MM.1S (cell line): ENCODE measurements at regions not wholly inside any gene's neighbourhood (a gene's known extent, or its start where the extent isn't known, plus 50 kb on each side); places are given as distances from the start of the nearest gene placed in this dataset.

ENCODE experiments used
- DNase-seq: peaks from one replicate; pipeline ENCODE4 v3.0.0-alpha.2; 2015
- H2AFZ ChIP-seq: fragments of 300-600 bp; sonication (generic); 2 replicates; pipeline ENCODE4 v1.6.0; 2016; ENCODE audit warnings: antibody characterized with exemption, low read length
- H3F3A ChIP-seq: fragments of 300-600 bp; sonication (generic); 2 replicates; pipeline ENCODE4 v1.6.1; 2016; ENCODE audit warnings: mild to moderate bottlenecking, antibody characterized with exemption, low read length, moderate library complexity, mixed read lengths; ENCODE audit not compliant: insufficient read depth
- H3K27ac ChIP-seq: fragments of 300-600 bp; sonication (generic); 2 replicates; pipeline ENCODE4 v1.5.1; 2016; ENCODE audit warnings: mild to moderate bottlenecking, low read length
- H3K27me3 ChIP-seq: fragments of 300-600 bp; sonication (generic); replicated peaks from 2 replicates; pipeline ENCODE4 v1.6.0; 2016; ENCODE audit warnings: low read length; ENCODE audit not compliant: insufficient read depth
- H3K36me3 ChIP-seq: fragments of 300-600 bp; sonication (generic); replicated peaks from 2 replicates; pipeline ENCODE4 v1.6.1; 2016; ENCODE audit warnings: mild to moderate bottlenecking, low read length, mixed read lengths; ENCODE audit not compliant: insufficient read depth
- H3K4me1 ChIP-seq: fragments of 300-600 bp; sonication (generic); 2 replicates; pipeline ENCODE4 v1.6.1; 2016; ENCODE audit warnings: low read length, mixed read lengths
- H3K4me2 ChIP-seq: fragments of 300-600 bp; sonication (generic); 2 replicates; pipeline ENCODE4 v1.6.0; 2016; ENCODE audit warnings: low read depth, low read length
- H3K4me3 ChIP-seq: fragments of 300-600 bp; sonication (generic); 2 replicates; pipeline ENCODE4 v1.5.1; 2016; ENCODE audit warnings: low read length, mixed read lengths
- H3K79me2 ChIP-seq: fragments of 300-600 bp; sonication (generic); 2 replicates; pipeline ENCODE4 v1.6.1; 2016; ENCODE audit warnings: mixed run types, low read length, mixed read lengths
- H3K9ac ChIP-seq: fragments of 300-600 bp; sonication (generic); 2 replicates; pipeline ENCODE4 v1.6.1; 2016; ENCODE audit warnings: low read length, mixed read lengths
- H3K9me2 ChIP-seq: fragments of 300-600 bp; sonication (generic); replicated peaks from 2 replicates; pipeline ENCODE4 v1.6.1; 2016; ENCODE audit warnings: mild to moderate bottlenecking, low read length, mixed read lengths; ENCODE audit not compliant: insufficient read depth
- H3K9me3 ChIP-seq: fragments of 300-600 bp; sonication (generic); replicated peaks from 2 replicates; pipeline ENCODE4 v1.6.1; 2016; ENCODE audit warnings: mild to moderate bottlenecking, low read length, mixed read lengths; ENCODE audit not compliant: insufficient read depth
- H4K20me1 ChIP-seq: fragments of 300-600 bp; sonication (generic); 2 replicates; pipeline ENCODE4 v1.6.1; 2016; ENCODE audit warnings: mild to moderate bottlenecking, low read length, moderate library complexity, mixed read lengths; ENCODE audit not compliant: insufficient read depth
- EZH2 ChIP-seq: fragments of 300-600 bp; sonication (generic); optimal IDR thresholded peaks from 2 replicates; pipeline ENCODE3; 2017; ENCODE audit warnings: low read depth, mild to moderate bottlenecking, antibody characterized with exemption, low read length, mixed read lengths
- EZH2phosphoT487 ChIP-seq: fragments of 300-600 bp; sonication (generic); IDR thresholded peaks from 2 replicates; pipeline ENCODE4 v1.6.1; 2018; ENCODE audit warnings: antibody characterized with exemption, low read length
- TF ChIP-seq, protein P1 (sequence below): fragments of 300-600 bp; sonication (generic); IDR thresholded peaks from 2 replicates; pipeline ENCODE4 v1.5.1; 2016; ENCODE audit warnings: antibody characterized with exemption, low read length, mixed read lengths

DNA sequence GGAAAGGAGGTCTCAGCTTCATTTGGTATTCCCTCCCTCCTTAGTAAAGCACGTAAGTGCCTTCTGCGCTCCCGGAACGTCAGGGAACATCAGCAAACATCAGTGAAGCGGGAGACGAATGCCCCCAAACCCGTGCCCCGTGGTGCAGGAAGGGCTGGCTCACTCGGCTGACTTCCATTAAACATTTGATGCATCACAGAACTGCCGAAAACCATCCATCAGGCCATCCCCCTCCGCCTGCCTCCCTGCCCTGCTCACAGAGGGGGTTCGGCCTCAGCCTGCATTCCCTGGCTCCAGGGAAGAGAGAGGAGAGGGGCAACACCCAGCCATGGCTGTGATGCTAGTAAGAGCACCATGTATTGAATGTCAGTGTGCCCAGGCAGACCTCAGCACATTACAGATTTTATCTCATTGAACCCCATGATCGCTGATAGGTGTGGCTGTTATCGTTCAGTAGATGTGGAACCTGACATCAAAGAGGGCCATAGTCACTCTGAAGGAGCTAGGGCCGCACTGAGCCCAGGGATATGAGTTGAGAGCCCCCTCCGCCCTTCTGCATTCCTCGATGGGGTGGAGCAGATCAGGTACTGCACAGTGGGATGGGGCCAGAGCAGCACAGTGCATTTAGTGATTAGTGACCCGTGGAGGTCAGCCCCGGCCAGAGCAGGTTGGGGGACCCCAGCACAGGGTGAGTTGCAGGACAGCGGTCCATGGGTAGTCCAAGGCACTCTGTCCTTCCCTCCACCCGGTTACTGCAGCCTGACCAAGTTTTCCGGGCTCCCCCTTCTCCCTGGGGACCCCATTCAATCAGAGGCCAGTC, 146.4 kb downstream of the RPS24 start:
- H3K36me3 ChIP-seq: no peaks in the 10 kb centered on the region
- no peak for DNase-seq
- H3K27ac ChIP-seq: no peak overlapping the region
- no peaks in the 10 kb centered on the region for H3K79me2 ChIP-seq
- H3K4me1 ChIP-seq: no peaks in the 10 kb centered on the region
- H3K9me2 ChIP-seq: no peaks in the 10 kb centered on the region
- H4K20me1 ChIP-seq: no peaks in the 10 kb centered on the region
- H2AFZ ChIP-seq: no peak overlapping the region
- TF ChIP-seq, protein P1, sequence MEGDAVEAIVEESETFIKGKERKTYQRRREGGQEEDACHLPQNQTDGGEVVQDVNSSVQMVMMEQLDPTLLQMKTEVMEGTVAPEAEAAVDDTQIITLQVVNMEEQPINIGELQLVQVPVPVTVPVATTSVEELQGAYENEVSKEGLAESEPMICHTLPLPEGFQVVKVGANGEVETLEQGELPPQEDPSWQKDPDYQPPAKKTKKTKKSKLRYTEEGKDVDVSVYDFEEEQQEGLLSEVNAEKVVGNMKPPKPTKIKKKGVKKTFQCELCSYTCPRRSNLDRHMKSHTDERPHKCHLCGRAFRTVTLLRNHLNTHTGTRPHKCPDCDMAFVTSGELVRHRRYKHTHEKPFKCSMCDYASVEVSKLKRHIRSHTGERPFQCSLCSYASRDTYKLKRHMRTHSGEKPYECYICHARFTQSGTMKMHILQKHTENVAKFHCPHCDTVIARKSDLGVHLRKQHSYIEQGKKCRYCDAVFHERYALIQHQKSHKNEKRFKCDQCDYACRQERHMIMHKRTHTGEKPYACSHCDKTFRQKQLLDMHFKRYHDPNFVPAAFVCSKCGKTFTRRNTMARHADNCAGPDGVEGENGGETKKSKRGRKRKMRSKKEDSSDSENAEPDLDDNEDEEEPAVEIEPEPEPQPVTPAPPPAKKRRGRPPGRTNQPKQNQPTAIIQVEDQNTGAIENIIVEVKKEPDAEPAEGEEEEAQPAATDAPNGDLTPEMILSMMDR: no peak
- TF ChIP-seq EZH2phosphoT487 (no peak), EZH2 (no peak)
- H3F3A ChIP-seq: no peaks in the 10 kb centered on the region
- no peak overlapping the region for H3K4me2 ChIP-seq
- no peaks in the 10 kb centered on the region; the same call in 1 of the 2 replicates for H3K27me3 ChIP-seq
- H3K9me3 ChIP-seq: no peaks in the 10 kb centered on the region
- no peak overlapping the region for H3K4me3 ChIP-seq
- no peak overlapping the region for H3K9ac ChIP-seq

DNA sequence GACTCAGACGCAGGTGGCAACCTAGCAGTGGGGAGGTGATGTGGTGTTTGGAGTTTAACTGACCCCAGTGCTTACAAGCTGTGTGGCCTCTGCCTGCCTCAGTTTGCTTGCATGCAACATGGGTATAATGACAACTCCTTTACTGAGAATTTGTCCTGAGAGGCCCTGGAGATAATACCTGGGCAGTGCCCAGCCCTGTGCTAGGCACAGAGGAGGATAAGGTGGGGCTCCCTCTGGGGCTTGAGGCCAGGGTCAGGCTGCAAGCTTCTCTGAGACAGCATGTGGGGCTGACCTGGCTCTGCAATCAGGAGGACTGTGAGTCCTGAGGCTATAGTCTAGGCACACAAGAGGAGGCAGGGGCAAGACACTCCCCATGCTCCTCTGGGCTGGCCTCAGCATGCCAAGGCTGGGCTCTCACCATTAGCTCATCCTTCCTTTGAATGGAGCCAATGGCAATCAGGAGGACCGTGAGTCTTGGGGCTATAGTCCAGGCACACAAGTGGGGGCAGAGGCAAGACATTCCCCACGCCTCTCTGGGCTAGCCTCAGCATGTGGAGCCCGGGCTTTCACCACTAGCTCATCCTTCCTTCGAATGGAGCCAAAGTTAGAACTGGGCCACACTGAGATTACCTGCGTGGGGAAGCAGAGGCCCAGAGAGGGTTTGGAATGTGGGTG, 147.9 kb downstream of the RPS24 start:
- Histone ChIP-seq H3K4me2 (no peak overlapping the region), H3K9me3 (no peaks in the 10 kb centered on the region), H3F3A (no peaks in the 10 kb centered on the region), H3K4me1 (no peaks in the 10 kb centered on the region), H3K79me2 (no peaks in the 10 kb centered on the region), H3K27me3 (no peaks in the 10 kb centered on the region; the same call in 1 of the 2 replicates), H3K4me3 (no peak overlapping the region), H3K9ac (no peak overlapping the region), H3K27ac (no peak overlapping the region), H4K20me1 (no peaks in the 10 kb centered on the region), H2AFZ (no peak overlapping the region), H3K9me2 (no peaks in the 10 kb centered on the region), H3K36me3 (no peaks in the 10 kb centered on the region)
- TF ChIP-seq, protein P1: no peak
- TF ChIP-seq EZH2 (no peak), EZH2phosphoT487 (no peak)
- no peak for DNase-seq

DNA sequence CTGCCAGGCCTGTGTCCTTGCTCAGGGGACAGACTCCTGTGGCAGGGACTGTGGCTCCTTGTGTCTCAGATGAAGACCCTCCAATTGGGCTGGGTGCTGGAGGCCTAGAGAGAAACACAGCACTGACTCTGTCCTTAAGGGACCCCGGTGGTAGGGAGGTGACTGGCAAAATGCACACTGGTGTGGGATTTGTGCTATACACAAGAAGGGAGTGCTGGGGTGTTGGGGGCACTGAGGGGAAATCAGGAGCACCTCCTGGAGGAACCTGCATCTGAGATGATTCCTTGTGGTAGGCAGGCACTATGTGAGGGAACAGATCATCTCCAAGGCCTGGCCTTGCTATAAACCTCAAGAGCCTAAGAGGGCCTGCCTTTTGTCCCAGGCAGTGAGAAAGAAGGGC, 149.2 kb downstream of the RPS24 start:
- H3K4me2 ChIP-seq: no peak overlapping the region
- no peak overlapping the region for H3K9ac ChIP-seq
- no peaks in the 10 kb centered on the region for H4K20me1 ChIP-seq
- no peak overlapping the region for H2AFZ ChIP-seq
- no peaks in the 10 kb centered on the region for H3K36me3 ChIP-seq
- H3K27me3 ChIP-seq: no peaks in the 10 kb centered on the region; the same call in 1 of the 2 replicates
- no peak for DNase-seq
- no peaks in the 10 kb centered on the region for H3K9me2 ChIP-seq
- H3K79me2 ChIP-seq: no peaks in the 10 kb centered on the region
- H3K9me3 ChIP-seq: no peaks in the 10 kb centered on the region
- TF ChIP-seq, protein P1: no peak
- TF ChIP-seq EZH2: no peak
- no peak for TF ChIP-seq EZH2phosphoT487
- no peaks in the 10 kb centered on the region for H3K4me1 ChIP-seq
- H3K27ac ChIP-seq: no peak overlapping the region
- H3K4me3 ChIP-seq: no peak overlapping the region
- H3F3A ChIP-seq: no peaks in the 10 kb centered on the region
